HCT116 (cell line): ENCODE measurements at regions not wholly inside any gene's neighbourhood (a gene's known extent, or its start where the extent isn't known, plus 50 kb on each side); places are given as distances from the start of the nearest gene placed in this dataset.

Experiments
- CTCF ChIP-seq, 3 experiments: fragments of 200-600 bp in 1 of 3; sonication (generic) in 1 of 3; IDR thresholded peaks in 2 of 3; conservative IDR thresholded peaks in 1 of 3; 2 replicates each; pipeline ENCODE4 v1.5.1; 2012 to 2017; ENCODE audit warnings: low read depth in 2 of 3, low read length in 2 of 3, antibody characterized with exemption in 1 of 3, borderline replicate concordance in 1 of 3, control low read depth in 1 of 3, mild to moderate bottlenecking in 1 of 3, mixed read lengths in 1 of 3, mixed run types in 1 of 3, moderate library complexity in 1 of 3; ENCODE audit not compliant: insufficient read depth in 1 of 3
- EGR1 ChIP-seq: IDR thresholded peaks from 2 replicates; pipeline ENCODE4 v1.6.1; 2012; ENCODE audit warnings: low read depth
- MAX ChIP-seq: IDR thresholded peaks from 2 replicates; pipeline ENCODE4 v1.6.1; 2012
- POLR2A ChIP-seq: IDR thresholded peaks from 2 replicates; pipeline ENCODE4 v1.7.0; 2011; ENCODE audit warnings: borderline replicate concordance; ENCODE audit not compliant: insufficient read depth, insufficient read length; ENCODE audit errors: extremely low read depth
- POLR2AphosphoS5 ChIP-seq: IDR thresholded peaks from 2 replicates; pipeline ENCODE4 v1.6.1; 2011; ENCODE audit warnings: mild to moderate bottlenecking, low read depth, low read length, moderate library complexity
- SP1 ChIP-seq: IDR thresholded peaks from 2 replicates; pipeline ENCODE4 v1.6.1; 2012; ENCODE audit warnings: low read depth
- ZBTB33 ChIP-seq: IDR thresholded peaks from 2 replicates; pipeline ENCODE4 v1.6.1; 2011; ENCODE audit warnings: mild to moderate bottlenecking, low read length, moderate library complexity; ENCODE audit not compliant: insufficient replicate concordance; ENCODE audit errors: extremely low read depth

DNA sequence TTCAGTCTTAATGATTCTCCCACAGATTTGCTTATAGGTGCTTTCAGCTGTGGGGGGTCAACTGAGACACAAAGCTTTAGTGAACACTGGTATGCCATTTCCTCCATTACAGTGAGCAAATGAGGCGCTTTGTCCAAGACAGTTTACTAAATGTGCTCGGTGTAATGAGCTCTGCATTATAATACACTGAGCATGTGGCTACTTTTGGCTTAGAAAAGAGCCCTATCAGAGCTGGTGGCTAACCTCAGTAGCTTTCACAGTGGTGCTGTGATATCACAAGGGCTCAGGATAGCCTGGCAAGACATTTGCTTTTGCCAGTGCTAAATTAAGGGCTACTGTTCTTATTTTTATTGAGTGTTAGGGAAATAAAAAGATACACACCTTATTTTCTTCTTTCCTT, 749.7 kb upstream of the ARPP21 start:
- TF ChIP-seq POLR2A, result no peak
- no peak for TF ChIP-seq CTCF (IDR thresholded peaks at IDR 0.05 in 2 of 3, conservative IDR thresholded peaks at IDR 0.05 in 1 of 3; ENCODE audit: borderline replicate concordance in 1 of 3, insufficient read depth in 1 of 3, low read depth in 2 of 3, low read length in 2 of 3)
- no peak for TF ChIP-seq EGR1
- no peak for TF ChIP-seq MAX
- no peak for TF ChIP-seq ZBTB33
- no peak for TF ChIP-seq SP1
- no peak for TF ChIP-seq POLR2AphosphoS5
